GM19455 (cell line): ENCODE measurements at regions not wholly inside any gene's neighbourhood (a gene's known extent, or its start where the extent isn't known, plus 50 kb on each side); places are given as distances from the start of the nearest gene placed in this dataset.

Experiments used
- ATAC-seq: cut with Tn5 transposase; IDR thresholded peaks from one replicate; pipeline ENCODE4 v1.9.1; 2021; ENCODE audit not compliant: unreplicated experiment

- no peak for ATAC-seq
Observed at GRCh38 chr2:176639671-176640070, 370.4 kb downstream of the MTX2 start.

DNA sequence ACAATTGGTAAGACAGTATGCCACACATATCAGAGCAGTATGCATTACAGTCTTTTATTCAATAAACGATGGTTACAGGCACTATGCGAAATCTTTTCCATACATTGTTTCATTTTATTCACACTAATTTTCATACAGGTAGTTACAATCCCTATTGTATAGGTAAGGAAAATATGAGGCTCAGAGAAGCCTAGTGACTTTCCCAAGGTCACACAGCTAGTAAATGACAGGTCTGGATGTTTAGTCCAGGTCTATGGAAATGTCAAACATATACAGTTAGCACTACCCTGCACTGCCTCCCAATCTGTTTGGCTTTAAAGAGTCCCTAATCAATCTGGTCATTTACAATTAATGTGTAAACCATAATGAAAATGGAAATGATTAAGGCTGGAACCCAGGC lies 372.2 kb downstream of the MTX2 start:
- ATAC-seq, result no peak

GRCh38 chr2:176642074-176642473 lies 372.8 kb downstream of the MTX2 start:
- no peak for ATAC-seq

DNA sequence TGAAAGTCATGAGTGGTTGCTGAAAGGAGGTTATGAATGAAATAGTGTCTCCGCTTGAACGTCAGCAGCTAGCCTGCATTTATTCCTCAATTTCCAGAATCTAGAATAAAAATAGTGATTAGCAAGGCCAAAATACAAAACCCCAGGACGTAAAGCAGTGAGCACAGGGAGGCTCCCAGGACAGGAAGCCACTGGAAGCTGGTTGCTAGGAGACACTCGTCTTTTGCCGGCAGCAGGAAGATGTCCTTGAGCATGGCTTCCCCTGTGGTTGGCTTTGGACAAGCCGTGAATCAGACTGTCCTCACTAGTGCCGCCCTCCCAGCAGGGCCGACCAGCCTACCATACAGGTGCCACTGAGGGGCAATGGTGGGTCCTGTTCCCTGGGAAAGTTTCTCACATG lies 374.4 kb downstream of the MTX2 start:
- ATAC-seq, result no peak

DNA sequence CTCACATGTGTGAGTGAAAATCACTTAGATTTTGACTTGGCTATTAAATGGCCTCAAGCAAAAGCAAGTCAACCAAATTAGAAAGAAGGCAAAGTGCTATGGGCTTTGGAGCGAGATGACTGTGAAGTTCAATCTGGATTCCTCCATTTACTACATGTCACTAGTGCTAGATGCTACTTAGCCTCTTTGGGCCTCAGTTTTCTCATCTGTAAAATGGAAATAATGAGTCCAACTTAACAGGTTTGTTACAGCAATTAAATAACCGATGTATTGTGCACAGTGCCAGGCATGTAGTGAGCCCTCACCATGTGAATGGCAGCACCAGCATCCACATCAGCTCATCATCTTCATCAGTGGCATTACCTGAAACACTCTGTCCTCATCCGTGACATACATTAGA lies 376.3 kb downstream of the MTX2 start:
- no peak for ATAC-seq

- no peak for ATAC-seq
Observed at GRCh38 chr2:176646033-176646615, 376.9 kb downstream of the MTX2 start.

GRCh38 chr2:176647325-176648165 lies 378.3 kb downstream of the MTX2 start:
- ATAC-seq, result no peak

DNA sequence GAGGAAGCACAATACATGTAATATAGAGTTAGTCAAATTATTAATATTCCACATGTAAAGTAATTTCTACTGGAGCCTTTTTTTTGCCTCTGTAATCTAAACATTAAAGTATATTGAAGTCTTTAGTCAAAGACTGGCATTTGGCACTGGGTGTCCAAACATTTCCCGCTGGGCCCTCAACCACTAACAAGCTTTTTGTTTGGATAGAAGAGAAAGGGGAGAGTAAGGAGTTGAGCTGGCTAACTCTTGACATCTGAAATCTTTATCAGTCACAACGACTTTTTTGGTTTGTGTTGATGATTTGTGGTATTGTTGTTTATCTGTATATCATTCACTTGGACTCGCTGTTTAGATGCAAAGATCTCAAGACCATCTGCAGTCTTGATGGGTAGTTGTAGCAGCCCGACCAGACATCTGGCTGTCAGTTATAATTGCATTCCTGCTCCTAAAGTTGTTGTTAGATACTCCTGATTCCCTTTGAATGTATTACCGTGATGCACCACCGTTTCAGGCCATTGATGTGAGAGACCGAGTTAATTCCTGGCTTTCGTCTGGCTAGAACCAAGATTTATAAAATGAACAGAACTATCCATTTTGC lies 379.6 kb downstream of the MTX2 start:
- ATAC-seq, result no peak

DNA sequence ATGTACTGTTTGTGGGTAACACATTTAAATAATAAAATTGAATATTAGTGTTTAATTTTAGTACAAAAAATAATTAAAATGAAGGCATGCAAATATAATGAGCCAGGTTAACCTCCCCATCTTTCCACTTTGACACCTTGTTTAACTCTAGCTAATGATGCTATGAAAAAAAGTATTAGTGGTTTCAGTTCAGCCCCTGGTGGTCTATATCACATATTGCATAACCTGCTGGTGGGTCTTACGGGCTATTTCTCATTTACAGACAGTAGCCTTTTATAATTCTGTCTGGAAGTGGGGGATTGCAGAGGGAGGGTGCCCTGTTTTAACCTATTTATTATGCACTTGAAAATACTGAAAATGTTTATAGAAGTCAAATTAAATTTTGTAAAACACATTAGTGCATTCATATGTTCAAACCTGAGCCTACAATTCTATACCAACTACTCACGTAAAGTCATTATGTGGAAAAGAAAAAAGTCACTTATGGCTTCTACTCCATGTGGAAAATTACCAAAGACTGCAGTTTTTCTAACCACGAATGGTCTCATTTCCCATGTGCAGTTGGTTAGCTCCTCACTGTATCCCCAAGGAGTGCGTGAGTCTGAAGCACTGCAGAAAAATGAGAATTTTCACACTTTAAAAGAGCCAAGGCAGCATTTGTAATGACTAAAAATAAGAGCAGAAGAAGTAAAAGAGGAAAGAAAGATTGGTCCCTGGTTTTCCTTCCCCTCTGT lies 381.0 kb downstream of the MTX2 start:
- no peak for ATAC-seq

- no peak for ATAC-seq
Observed at GRCh38 chr2:176650838-176651555, 381.8 kb downstream of the MTX2 start.

DNA sequence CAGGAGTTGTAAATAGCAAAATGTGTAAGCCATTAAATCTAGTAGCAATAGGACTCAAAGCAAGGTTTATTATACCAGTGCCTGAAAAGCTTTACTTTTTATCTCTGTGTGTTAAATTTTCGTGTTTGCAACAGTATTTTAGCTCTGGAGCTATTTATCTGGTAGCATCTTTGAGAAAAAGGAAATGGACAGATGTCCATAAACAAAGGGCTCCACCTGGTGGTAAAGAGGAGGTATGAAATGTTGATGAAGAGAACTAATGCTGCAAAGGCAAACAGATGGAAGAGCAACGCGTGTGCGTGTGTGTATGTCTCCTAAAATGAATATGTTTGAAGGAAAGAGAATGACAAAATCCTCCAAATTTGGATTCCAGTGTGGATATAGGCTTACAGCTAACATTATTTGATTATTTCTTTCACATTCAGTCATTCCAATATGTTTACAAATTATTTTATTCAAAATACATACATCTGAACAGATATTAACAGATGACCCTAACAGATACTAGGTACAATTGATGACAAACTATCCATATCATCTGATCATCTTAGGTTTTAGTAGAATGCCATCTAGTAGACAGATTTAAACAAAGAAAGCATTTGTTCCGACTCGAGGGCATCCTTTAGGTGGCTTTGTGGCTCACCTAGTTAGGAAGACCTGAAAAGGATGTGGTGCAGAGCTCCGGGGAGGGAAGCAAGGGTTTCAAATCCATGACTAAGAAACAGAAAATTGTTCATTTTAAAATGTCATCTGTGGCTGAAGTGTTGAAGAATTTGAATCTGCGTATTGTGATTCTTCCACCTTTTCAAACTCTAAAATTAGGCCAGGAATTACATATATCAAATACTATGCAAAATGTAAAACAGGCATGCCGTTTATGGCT lies 383.3 kb downstream of the MTX2 start:
- ATAC-seq, result no peak

- ATAC-seq, result peak; percentile 78
Observed at GRCh38 chr2:176653479-176654443, 384.5 kb downstream of the MTX2 start.

DNA sequence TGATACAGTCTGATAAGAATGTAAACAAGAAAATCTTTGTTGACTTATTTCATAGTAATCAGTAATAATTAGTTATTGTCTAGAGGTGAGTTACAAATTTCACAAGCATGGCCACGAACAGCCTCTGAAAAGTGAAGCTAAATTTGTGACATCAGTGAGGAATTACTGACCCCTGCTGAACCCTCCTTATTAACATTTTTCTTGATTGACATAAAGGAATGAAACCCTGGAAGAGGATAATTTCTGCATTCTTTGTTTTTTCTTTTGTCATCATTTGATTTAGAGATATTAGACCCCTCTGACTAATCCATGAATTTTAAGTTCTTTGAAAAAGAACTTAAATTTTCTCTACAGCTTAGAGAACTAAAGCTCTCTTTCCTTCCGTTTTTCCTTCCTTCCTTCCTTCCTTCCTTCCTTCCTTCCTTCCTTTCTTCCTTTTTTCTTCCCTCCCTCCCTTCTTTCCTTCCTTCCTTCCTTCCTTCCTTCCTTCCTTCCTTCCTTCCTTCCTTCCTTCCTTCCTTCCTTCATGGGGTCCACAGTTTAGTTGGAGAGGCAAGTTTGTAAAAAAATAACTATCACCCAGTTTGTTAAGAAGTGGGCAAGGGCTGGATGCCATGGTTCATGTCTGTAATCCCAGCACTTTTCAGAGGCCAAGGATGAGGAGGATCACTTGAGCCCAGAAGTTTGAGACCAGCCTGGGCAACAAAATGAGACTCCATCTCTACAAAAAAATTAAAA lies 387.0 kb downstream of the MTX2 start:
- ATAC-seq, result no peak

DNA sequence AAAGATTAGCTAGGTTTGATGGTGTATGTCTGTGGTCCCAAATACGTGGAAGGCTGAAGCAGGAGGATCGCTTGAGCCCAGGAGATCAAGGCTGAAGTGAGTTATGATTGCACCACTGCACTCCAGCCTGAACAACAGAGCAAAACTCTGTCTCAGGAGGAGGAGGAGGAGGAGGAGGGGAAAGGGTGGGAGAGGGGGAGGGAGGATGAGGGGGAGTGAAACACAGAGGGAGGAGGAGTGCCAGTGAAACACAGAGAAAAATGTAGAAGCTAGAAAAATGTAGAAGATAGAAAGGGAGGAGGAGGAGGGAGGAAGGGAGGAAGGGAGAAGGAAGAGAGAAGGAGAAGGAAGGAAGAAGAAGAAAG lies 387.5 kb downstream of the MTX2 start:
- ATAC-seq, result no peak

DNA sequence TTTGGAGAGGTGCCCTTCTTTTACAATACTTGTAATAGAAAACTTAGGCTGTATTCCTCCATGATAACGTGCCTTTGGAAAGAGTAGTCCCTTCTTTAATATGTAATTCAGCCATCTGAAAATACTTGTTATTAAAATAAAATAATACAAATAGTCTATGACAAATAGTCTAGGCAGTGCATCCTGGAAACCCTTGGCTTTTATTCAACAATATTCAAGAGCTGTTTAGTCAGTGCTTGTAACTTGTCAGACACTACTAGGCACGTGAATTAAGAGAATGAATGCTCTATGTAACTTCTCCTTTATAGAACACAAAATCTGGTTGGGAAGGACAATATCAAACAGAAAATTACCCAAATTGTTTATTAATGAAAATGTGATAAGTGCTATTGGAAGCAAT lies 388.2 kb downstream of the MTX2 start:
- ATAC-seq, result no peak

- no peak for ATAC-seq
Observed at GRCh38 chr2:176658708-176659107, 389.5 kb downstream of the MTX2 start.

- ATAC-seq, result no peak
Observed at GRCh38 chr2:176662753-176663152, 393.5 kb downstream of the MTX2 start.

DNA sequence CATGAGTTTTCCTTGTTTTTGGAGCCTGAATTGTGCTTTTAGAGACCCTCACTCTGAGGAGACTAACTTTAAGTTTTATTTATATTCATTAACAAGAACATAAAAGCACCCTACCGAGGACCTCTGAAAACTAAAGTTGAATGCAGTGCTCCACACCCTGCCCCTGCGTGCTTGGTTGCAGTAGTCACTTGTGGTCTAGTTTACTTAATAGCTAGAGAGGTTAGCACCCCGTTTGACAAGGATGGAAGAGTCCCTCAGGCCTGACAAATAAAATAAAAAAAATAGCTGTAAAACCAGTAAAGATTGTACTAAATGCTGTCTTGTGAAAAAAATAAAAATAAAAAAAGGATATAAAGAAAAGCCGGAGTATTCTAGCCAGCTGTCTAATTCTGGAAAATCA lies 395.2 kb downstream of the MTX2 start:
- ATAC-seq, result no peak
